GM23338 (cell line): ENCODE measurements at regions not wholly inside any gene's neighbourhood (a gene's known extent, or its start where the extent isn't known, plus 50 kb on each side); places are given as distances from the start of the nearest gene placed in this dataset.

Experiments
- ETS1 ChIP-seq: IDR thresholded peaks from 2 replicates; pipeline ENCODE4 v1.6.1; 2016; ENCODE audit warnings: antibody characterized with exemption
- EZH2 ChIP-seq: fragments of 200-600 bp; sonication (generic); IDR thresholded peaks from one replicate; pipeline ENCODE4 v1.8.0; 2017; ENCODE audit warnings: antibody characterized with exemption, mild to moderate bottlenecking, low read depth; ENCODE audit not compliant: unreplicated experiment
- EZH2phosphoT487 ChIP-seq: fragments of 200-600 bp; sonication (generic); IDR thresholded peaks from one replicate; pipeline ENCODE4 v1.8.1; 2018; ENCODE audit warnings: antibody characterized with exemption; ENCODE audit not compliant: unreplicated experiment
- JUNB ChIP-seq: IDR thresholded peaks from one replicate; pipeline ENCODE4 v1.6.1; 2016; ENCODE audit warnings: antibody characterized with exemption; ENCODE audit not compliant: unreplicated experiment
- POLR2AphosphoS5 ChIP-seq: IDR thresholded peaks from 2 replicates; pipeline ENCODE4 v1.6.1; 2016; ENCODE audit warnings: antibody characterized with exemption, low read depth
- REST ChIP-seq: IDR thresholded peaks from one replicate; pipeline ENCODE4 v1.6.1; 2018; ENCODE audit warnings: antibody characterized with exemption; ENCODE audit not compliant: unreplicated experiment
- TF ChIP-seq, protein P1 (sequence below), 2 experiments: fragments of 200-600 bp in 1 of 2; sonication (generic) in 1 of 2; conservative IDR thresholded peaks; 2 replicates each; pipeline versions ENCODE4 v1.5.1 to v1.6.1; 2016 to 2017; ENCODE audit warnings: antibody characterized with exemption in 2 of 2, low read depth in 2 of 2, mild to moderate bottlenecking in 2 of 2, moderate library complexity in 1 of 2

- TF ChIP-seq, protein P1, sequence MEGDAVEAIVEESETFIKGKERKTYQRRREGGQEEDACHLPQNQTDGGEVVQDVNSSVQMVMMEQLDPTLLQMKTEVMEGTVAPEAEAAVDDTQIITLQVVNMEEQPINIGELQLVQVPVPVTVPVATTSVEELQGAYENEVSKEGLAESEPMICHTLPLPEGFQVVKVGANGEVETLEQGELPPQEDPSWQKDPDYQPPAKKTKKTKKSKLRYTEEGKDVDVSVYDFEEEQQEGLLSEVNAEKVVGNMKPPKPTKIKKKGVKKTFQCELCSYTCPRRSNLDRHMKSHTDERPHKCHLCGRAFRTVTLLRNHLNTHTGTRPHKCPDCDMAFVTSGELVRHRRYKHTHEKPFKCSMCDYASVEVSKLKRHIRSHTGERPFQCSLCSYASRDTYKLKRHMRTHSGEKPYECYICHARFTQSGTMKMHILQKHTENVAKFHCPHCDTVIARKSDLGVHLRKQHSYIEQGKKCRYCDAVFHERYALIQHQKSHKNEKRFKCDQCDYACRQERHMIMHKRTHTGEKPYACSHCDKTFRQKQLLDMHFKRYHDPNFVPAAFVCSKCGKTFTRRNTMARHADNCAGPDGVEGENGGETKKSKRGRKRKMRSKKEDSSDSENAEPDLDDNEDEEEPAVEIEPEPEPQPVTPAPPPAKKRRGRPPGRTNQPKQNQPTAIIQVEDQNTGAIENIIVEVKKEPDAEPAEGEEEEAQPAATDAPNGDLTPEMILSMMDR (conservative IDR thresholded peaks at IDR 0.05; ENCODE audit: low read depth in 2 of 2): no peak
- no peak for TF ChIP-seq EZH2
- no peak for TF ChIP-seq JUNB
- no peak for TF ChIP-seq ETS1
- no peak for TF ChIP-seq REST
- TF ChIP-seq POLR2AphosphoS5: no peak
- no peak for TF ChIP-seq EZH2phosphoT487
Measured at GRCh38 chr1:217311269-217311668, 319.6 kb downstream of the GPATCH2 start.
